ENCODE measurements at regions not wholly inside any gene's neighbourhood (a gene's known extent, or its start where the extent isn't known, plus 50 kb on each side); places are given as distances from the start of the nearest gene placed in this dataset.
"Not testable (repeated sequence)": the region's sequence is repeated elsewhere in the genome, so short reads cannot be mapped to it uniquely, and the experiment has no call there.

DNA sequence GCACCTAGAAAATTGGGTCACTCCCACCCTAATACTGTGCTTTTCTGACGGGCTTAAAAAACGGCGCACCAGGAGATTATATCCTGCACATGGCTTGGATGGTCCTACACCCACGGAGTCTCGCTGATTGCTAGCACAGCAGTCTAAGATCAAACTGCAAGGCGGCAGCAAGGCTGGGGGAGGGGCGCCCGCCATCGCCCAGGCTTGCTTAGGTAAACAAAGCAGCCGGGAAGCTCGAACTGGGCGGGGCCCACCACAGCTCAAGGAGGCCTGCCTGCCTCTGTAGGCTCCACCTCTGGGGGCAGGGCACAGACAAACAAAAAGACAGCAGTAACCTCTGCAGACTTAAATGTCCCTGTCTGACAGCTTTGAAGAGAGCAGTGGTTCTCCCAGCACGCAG is 324.1 kb upstream of the ARHGEF26 start:
- intact Hi-C loops (cut with micrococcal nuclease); POLR2A ChIA-PET (ENCODE audit: partially characterized antibody); H3K27me3 ChIP-seq (ENCODE audit: insufficient read depth, low read length); DNase-seq; H3K4me1 Mint-ChIP-seq; H3K36me3 Mint-ChIP-seq; H3K4me3 Mint-ChIP-seq; H3K27me3 Mint-ChIP-seq; H3K4me3 ChIP-seq (ENCODE audit: low read length in 2 of 2); H3K27ac ChIP-seq (ENCODE audit: low read depth, low read length); H3K4me1 ChIP-seq (ENCODE audit: insufficient read depth, low read length); H3K9me3 ChIP-seq (ENCODE audit: control insufficient read depth in 1 of 2, low read length in 2 of 2); CTCF ChIA-PET (ENCODE audit: partially characterized antibody); H3K27ac Mint-ChIP-seq; H3K36me3 ChIP-seq (ENCODE audit: insufficient read depth, low read length): not testable (repeated sequence)
- H3K9me3 Mint-ChIP-seq = peaks cover 0 to 16% (median 7%) of the 10 kb centered on the region in 8 donors

- no peak overlapping the region for H3K27ac ChIP-seq (ENCODE audit: low read depth, low read length)
- Mint-ChIP-seq H3K9me3 (no peaks in the 10 kb centered on the region), H3K36me3 (no peaks in the 10 kb centered on the region), H3K27ac (no peak overlapping the region), H3K4me3 (no peak overlapping the region), H3K4me1 (no peaks in the 10 kb centered on the region), H3K27me3 (peaks cover 3 to 5% of the 10 kb centered on the region in 2 donors)
- H3K27me3 ChIP-seq (ENCODE audit: insufficient read depth, low read length) = no peaks in the 10 kb centered on the region
- no peak for DNase-seq
- ChIA-PET POLR2A (ENCODE audit: partially characterized antibody) (no interaction called here), CTCF (ENCODE audit: partially characterized antibody) (no interaction called here)
- H3K9me3 ChIP-seq (ENCODE audit: control insufficient read depth in 1 of 2, low read length in 2 of 2) = no peaks in the 10 kb centered on the region
- intact Hi-C loops (cut with micrococcal nuclease) = no loop called here
- H3K4me1 ChIP-seq (ENCODE audit: insufficient read depth, low read length) = no peaks in the 10 kb centered on the region
- no peaks in the 10 kb centered on the region for H3K36me3 ChIP-seq (ENCODE audit: insufficient read depth, low read length)
- no peak overlapping the region for H3K4me3 ChIP-seq (ENCODE audit: low read length in 2 of 2)
Measured at GRCh38 chr3:153809097-153809496, 312.1 kb upstream of the ARHGEF26 start.

DNA sequence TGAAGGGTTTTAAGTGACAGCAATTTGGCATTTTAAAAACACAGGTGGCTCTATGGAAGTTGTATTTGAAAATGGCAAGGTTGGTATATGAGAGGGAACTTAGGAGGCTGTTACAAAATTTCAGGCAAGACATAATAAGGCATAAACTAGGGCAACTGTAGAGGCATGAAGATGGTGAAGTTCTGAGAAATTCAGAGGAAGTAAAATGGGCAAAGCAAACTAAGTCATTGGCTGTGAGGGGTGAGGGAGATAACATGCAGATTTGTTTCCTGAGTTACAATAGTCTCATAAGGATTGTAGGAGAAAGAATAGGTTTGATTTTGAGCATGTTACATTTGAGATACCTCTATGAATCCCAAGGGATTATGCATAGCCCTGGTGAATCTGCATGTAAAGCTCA is 302.9 kb upstream of the ARHGEF26 start:
- DNase-seq = no peak
- intact Hi-C loops (cut with micrococcal nuclease) = no loop called here
- H3K27ac Mint-ChIP-seq = no peak overlapping the region
- no peak overlapping the region for H3K4me3 Mint-ChIP-seq
- Histone ChIP-seq H3K9me3 (ENCODE audit: control insufficient read depth in 1 of 2, low read length in 2 of 2) (no peaks in the 10 kb centered on the region), H3K27me3 (ENCODE audit: insufficient read depth, low read length) (no peaks in the 10 kb centered on the region), H3K36me3 (ENCODE audit: insufficient read depth, low read length) (no peaks in the 10 kb centered on the region), H3K27ac (ENCODE audit: low read depth, low read length) (no peak overlapping the region), H3K4me1 (ENCODE audit: insufficient read depth, low read length) (peaks cover 18% of the 10 kb centered on the region), H3K4me3 (ENCODE audit: low read length in 2 of 2) (no peak overlapping the region)
- no peaks in the 10 kb centered on the region for H3K9me3 Mint-ChIP-seq
- no peaks in the 10 kb centered on the region for H3K27me3 Mint-ChIP-seq
- H3K36me3 Mint-ChIP-seq = no peaks in the 10 kb centered on the region
- ChIA-PET CTCF (ENCODE audit: partially characterized antibody) (no interaction called here), POLR2A (ENCODE audit: partially characterized antibody) (no interaction called here)
- H3K4me1 Mint-ChIP-seq = peaks cover 0 to 12% (median 2%) of the 10 kb centered on the region in 4 donors

DNA sequence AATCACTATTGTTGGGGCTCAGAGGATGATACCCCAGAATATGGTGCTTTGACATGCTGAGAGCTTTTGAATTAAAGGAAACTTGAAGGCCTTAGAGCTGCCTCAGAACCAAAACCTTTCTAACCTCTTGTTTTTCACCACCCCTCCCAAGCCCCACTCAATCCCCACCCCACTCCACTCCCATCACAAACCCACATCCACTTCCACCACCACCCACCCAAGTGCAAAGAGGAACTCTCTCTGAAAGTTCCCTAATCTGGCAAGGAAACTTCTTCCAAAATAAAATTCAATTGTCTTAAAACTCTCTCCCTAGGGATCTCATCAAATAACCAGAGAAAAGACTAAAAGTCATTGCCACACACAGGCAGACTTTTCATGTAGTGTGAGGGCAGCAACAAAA is 301.2 kb upstream of the ARHGEF26 start:
- Mint-ChIP-seq H3K27me3 (no peaks in the 10 kb centered on the region), H3K27ac (peak overlapping the region in 1 of 7 donors; percentile 13), H3K36me3 (no peaks in the 10 kb centered on the region), H3K4me1 (peaks cover 0 to 12% (median 2%) of the 10 kb centered on the region in 4 donors), H3K4me3 (peak overlapping the region in 2 of 8 donors; percentile 3 to 12), H3K9me3 (peaks cover 0 to 3% (median 0%) of the 10 kb centered on the region in 8 donors)
- intact Hi-C loops (cut with micrococcal nuclease) = no loop called here
- H3K27me3 ChIP-seq (ENCODE audit: insufficient read depth, low read length) = no peaks in the 10 kb centered on the region
- CTCF ChIA-PET (ENCODE audit: partially characterized antibody) = no interaction called here
- H3K36me3 ChIP-seq (ENCODE audit: insufficient read depth, low read length) = no peaks in the 10 kb centered on the region
- H3K4me1 ChIP-seq (ENCODE audit: insufficient read depth, low read length) = peaks cover 18% of the 10 kb centered on the region
- DNase-seq = no peak
- POLR2A ChIA-PET (ENCODE audit: partially characterized antibody) = no interaction called here
- no peaks in the 10 kb centered on the region for H3K9me3 ChIP-seq (ENCODE audit: control insufficient read depth in 1 of 2, low read length in 2 of 2)
- no peak overlapping the region for H3K27ac ChIP-seq (ENCODE audit: low read depth, low read length)
- no peak overlapping the region for H3K4me3 ChIP-seq (ENCODE audit: low read length in 2 of 2)

DNA sequence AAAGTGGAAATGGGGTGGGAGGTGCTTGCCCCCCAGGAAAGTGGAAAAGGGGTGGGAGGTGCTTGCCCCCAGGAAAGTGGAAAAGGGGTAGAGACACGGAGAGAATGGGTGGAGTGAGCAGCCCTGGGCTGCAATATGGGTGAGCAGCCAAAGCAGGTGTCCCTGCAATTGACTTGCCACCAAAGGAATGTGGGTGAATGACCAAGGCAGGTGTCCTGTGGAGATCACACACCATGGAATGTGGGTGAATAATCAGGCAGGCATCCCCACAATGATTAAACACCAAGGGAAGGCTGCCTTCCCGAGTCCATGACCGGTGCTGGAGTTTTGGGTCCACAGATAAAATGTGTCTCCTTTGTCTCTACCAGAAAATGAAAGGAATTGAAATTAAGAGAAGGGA is 292.8 kb upstream of the ARHGEF26 start:
- CTCF ChIA-PET (ENCODE audit: partially characterized antibody); POLR2A ChIA-PET (ENCODE audit: partially characterized antibody); H3K9me3 ChIP-seq (ENCODE audit: control insufficient read depth in 1 of 2, low read length in 2 of 2); H3K4me1 ChIP-seq (ENCODE audit: insufficient read depth, low read length); DNase-seq; H3K4me3 ChIP-seq (ENCODE audit: low read length in 2 of 2); H3K27ac ChIP-seq (ENCODE audit: low read depth, low read length); H3K4me3 Mint-ChIP-seq; H3K36me3 Mint-ChIP-seq; intact Hi-C loops (cut with micrococcal nuclease); H3K27me3 Mint-ChIP-seq; H3K4me1 Mint-ChIP-seq; H3K27ac Mint-ChIP-seq; H3K27me3 ChIP-seq (ENCODE audit: insufficient read depth, low read length); H3K36me3 ChIP-seq (ENCODE audit: insufficient read depth, low read length); H3K9me3 Mint-ChIP-seq: not testable (repeated sequence)

DNA sequence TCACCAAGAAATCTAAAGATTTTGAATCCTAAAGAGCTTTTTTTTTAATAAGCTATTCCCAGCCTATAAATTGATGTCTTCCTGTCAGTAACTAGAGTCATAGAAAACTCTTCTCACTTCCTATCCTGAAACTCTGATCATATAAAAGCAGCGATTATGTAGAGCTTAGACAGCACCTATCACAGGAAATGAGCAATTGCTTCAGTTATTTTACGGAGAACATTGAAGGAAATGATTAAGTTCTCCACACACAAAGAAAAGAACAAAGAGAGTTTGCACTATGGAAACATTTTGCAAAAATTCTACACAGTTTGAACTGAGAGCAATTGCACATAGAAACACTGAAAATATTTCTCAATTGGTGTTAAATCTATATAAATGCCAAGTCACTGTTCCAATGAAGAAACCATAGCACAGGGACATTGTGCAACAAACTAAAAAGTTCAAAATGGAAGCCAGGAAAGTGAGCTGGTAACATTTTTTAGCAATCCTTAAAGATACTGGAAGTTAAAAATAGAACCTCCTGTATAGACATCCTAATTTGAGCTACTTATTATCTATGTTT is 291.5 kb upstream of the ARHGEF26 start:
- ChIA-PET CTCF (ENCODE audit: partially characterized antibody) (no interaction called here), POLR2A (ENCODE audit: partially characterized antibody) (no interaction called here)
- intact Hi-C loops (cut with micrococcal nuclease) = no loop called here
- no peak overlapping the region for H3K4me3 Mint-ChIP-seq
- peaks cover 0 to 6% (median under 1%) of the 10 kb centered on the region in 4 donors for H3K4me1 Mint-ChIP-seq
- no peaks in the 10 kb centered on the region for H3K36me3 Mint-ChIP-seq
- H3K27me3 Mint-ChIP-seq = peaks cover 0 to 3% of the 10 kb centered on the region in 2 donors
- no peak for DNase-seq
- Histone ChIP-seq H3K4me1 (ENCODE audit: insufficient read depth, low read length) (no peaks in the 10 kb centered on the region), H3K4me3 (ENCODE audit: low read length in 2 of 2) (no peak overlapping the region), H3K27me3 (ENCODE audit: insufficient read depth, low read length) (no peaks in the 10 kb centered on the region), H3K36me3 (ENCODE audit: insufficient read depth, low read length) (no peaks in the 10 kb centered on the region), H3K27ac (ENCODE audit: low read depth, low read length) (no peak overlapping the region), H3K9me3 (ENCODE audit: control insufficient read depth in 1 of 2, low read length in 2 of 2) (no peaks in the 10 kb centered on the region)
- peaks cover 0 to 4% (median 2%) of the 10 kb centered on the region in 8 donors for H3K9me3 Mint-ChIP-seq
- H3K27ac Mint-ChIP-seq = no peak overlapping the region

GRCh38 chr3:153830552-153830951 is 290.6 kb upstream of the ARHGEF26 start:
- no peaks in the 10 kb centered on the region for H3K4me1 ChIP-seq (ENCODE audit: insufficient read depth, low read length)
- CTCF ChIA-PET (ENCODE audit: partially characterized antibody) = no interaction called here
- H3K4me1 Mint-ChIP-seq = peaks cover 0 to 6% (median under 1%) of the 10 kb centered on the region in 4 donors
- no peak for DNase-seq
- no peak overlapping the region for H3K27ac Mint-ChIP-seq
- H3K4me3 Mint-ChIP-seq = no peak overlapping the region
- intact Hi-C loops (cut with micrococcal nuclease) = no loop called here
- H3K36me3 ChIP-seq (ENCODE audit: insufficient read depth, low read length) = no peaks in the 10 kb centered on the region
- H3K27me3 Mint-ChIP-seq = peaks cover 0 to 3% of the 10 kb centered on the region in 2 donors
- peaks cover 0 to 3% (median 0%) of the 10 kb centered on the region in 8 donors for H3K9me3 Mint-ChIP-seq
- POLR2A ChIA-PET (ENCODE audit: partially characterized antibody) = no interaction called here
- no peaks in the 10 kb centered on the region for H3K9me3 ChIP-seq (ENCODE audit: control insufficient read depth in 1 of 2, low read length in 2 of 2)
- H3K4me3 ChIP-seq (ENCODE audit: low read length in 2 of 2) = no peak overlapping the region
- H3K27ac ChIP-seq (ENCODE audit: low read depth, low read length) = no peak overlapping the region
- no peaks in the 10 kb centered on the region for H3K27me3 ChIP-seq (ENCODE audit: insufficient read depth, low read length)
- H3K36me3 Mint-ChIP-seq = no peaks in the 10 kb centered on the region

DNA sequence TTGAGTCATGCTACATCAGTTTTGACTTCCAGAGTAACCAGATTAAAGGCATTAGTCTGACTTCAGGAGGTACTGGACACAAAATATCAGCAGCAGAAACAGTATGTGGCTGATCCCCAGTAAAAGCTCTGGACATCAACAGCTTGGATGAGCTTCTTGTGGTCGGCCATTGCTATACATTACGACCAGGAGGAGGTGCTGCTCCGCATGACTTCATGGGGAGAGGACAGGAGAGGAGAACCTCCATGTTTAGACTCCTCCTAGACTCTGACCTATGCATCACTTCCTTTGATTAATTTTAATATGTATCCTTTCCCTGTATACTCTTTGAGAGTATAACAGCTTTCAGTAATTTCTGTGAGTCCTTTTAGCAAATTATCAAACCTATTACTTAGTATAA is 285.6 kb upstream of the ARHGEF26 start:
- Histone ChIP-seq H3K27me3 (ENCODE audit: insufficient read depth, low read length) (no peaks in the 10 kb centered on the region), H3K27ac (ENCODE audit: low read depth, low read length) (no peak overlapping the region), H3K4me1 (ENCODE audit: insufficient read depth, low read length) (no peaks in the 10 kb centered on the region), H3K36me3 (ENCODE audit: insufficient read depth, low read length) (no peaks in the 10 kb centered on the region), H3K4me3 (ENCODE audit: low read length in 2 of 2) (no peak overlapping the region), H3K9me3 (ENCODE audit: control insufficient read depth in 1 of 2, low read length in 2 of 2) (no peaks in the 10 kb centered on the region)
- ChIA-PET POLR2A (ENCODE audit: partially characterized antibody) (no interaction called here), CTCF (ENCODE audit: partially characterized antibody) (interaction anchor here (0.6 kb wide), 1 partner anchor 106 kb away, joined by 3 read pairs; no protein-coding TSS in a partner anchor)
- Mint-ChIP-seq H3K4me1 (no peaks in the 10 kb centered on the region), H3K27me3 (peaks cover 3 to 4% of the 10 kb centered on the region in 2 donors), H3K4me3 (no peak overlapping the region), H3K36me3 (no peaks in the 10 kb centered on the region), H3K27ac (no peak overlapping the region), H3K9me3 (peaks cover 0 to 3% (median 0%) of the 10 kb centered on the region in 8 donors)
- DNase-seq = no peak
- intact Hi-C loops (cut with micrococcal nuclease) = no loop called here

Measured in CD4-positive, alpha-beta memory T cell (primary cell).